ENCODE measurements at regions not wholly inside any gene's neighbourhood (a gene's known extent, or its start where the extent isn't known, plus 50 kb on each side); places are given as distances from the start of the nearest gene placed in this dataset.

DNA sequence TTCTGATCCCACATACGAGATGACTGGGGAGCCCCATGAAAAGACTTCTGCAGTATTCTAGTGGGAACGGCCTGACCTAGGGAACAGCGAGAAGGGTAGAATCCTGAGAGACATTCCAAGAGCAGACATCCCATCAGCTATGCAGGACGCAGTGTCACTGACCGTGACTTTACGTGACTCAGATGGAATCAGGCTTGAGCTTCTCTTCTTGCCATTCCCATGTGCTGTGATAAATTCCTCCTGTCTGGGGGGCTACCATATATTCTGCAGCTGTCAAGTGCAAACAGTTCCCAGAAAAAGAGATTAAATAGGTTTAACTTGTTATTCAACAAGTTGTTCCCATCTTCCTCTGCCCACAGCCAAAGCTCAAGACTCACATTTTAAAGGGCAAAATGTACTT, 73.1 kb upstream of the PDE1C start:
- no peak for DNase-seq
- Histone ChIP-seq H3K9ac (no peak overlapping the region), H3K36me3 (ENCODE audit: low read depth) (no peaks in the 10 kb centered on the region), H3K9me2 (ENCODE audit: insufficient read depth) (no peaks in the 10 kb centered on the region), H3K27me3 (replicated peaks; ENCODE audit: insufficient read depth) (no peaks in the 10 kb centered on the region), H3K4me3 (no peak overlapping the region), H2AFZ (no peak overlapping the region), H3K4me1 (ENCODE audit: insufficient read depth) (no peaks in the 10 kb centered on the region), H3F3A (ENCODE audit: insufficient read depth) (no peaks in the 10 kb centered on the region), H3K27ac (no peak overlapping the region), H4K20me1 (ENCODE audit: insufficient read depth) (no peaks in the 10 kb centered on the region), H3K79me2 (ENCODE audit: insufficient read depth) (no peaks in the 10 kb centered on the region), H3K9me3 (ENCODE audit: low read depth) (no peaks in the 10 kb centered on the region), H3K4me2 (ENCODE audit: unreplicated experiment) (no peak overlapping the region)
- in situ Hi-C loops (cut with MboI) = no loop called here
- no peak for TF ChIP-seq EZH2 (IDR thresholded peaks at IDR 0.05; ENCODE audit: insufficient read depth, poor library complexity, severe bottlenecking)
- TF ChIP-seq EZH2phosphoT487 (IDR thresholded peaks at IDR 0.05; ENCODE audit: insufficient read depth, low read depth) = no peak
- WGBS, 2 experiments (ENCODE audit: low coverage in 1 of 2, low lambda C conversion rate in 2 of 2, missing lambda C conversion rate in 2 of 2) = 61 to 67% methylated on average over 6 of the region's 6 CpGs

DNA sequence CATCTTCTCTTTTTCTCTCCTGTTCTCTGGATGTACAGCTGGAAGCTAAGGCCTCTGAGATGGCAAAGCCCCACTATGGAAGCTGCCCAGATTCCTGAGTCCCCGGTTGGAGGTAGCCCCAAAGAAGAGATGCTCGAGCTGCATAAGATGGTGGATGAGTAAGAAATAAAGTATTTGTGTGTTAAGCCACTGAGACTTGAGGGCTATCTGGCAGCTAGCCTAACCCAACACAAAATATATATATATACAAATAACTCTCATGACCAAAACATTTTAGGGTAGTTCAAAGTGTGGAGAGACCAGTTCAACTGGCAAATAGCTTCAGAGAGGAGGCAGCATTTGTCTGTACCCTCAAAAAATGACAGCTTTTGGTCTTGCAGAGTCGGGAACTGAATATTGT, 72.4 kb upstream of the PDE1C start:
- TF ChIP-seq EZH2phosphoT487 (IDR thresholded peaks at IDR 0.05; ENCODE audit: insufficient read depth, low read depth) (no peak), EZH2 (IDR thresholded peaks at IDR 0.05; ENCODE audit: insufficient read depth, poor library complexity, severe bottlenecking) (no peak)
- H4K20me1 ChIP-seq (ENCODE audit: insufficient read depth) = no peaks in the 10 kb centered on the region
- 10 to 18% methylated on average over 3 of the region's 3 CpGs for WGBS, 2 experiments (ENCODE audit: low coverage in 1 of 2, low lambda C conversion rate in 2 of 2, missing lambda C conversion rate in 2 of 2)
- 0 out of 2 replicates have a peak overlapping the region, but pooled peaks have one; percentile 4 for H2AFZ ChIP-seq
- in situ Hi-C loops (cut with MboI) = no loop called here
- no peaks in the 10 kb centered on the region for H3K4me1 ChIP-seq (ENCODE audit: insufficient read depth)
- H3K27ac ChIP-seq = no peak overlapping the region
- no peaks in the 10 kb centered on the region for H3K36me3 ChIP-seq (ENCODE audit: low read depth)
- H3K9me3 ChIP-seq (ENCODE audit: low read depth) = no peaks in the 10 kb centered on the region
- H3K9ac ChIP-seq = no peak overlapping the region
- H3K4me3 ChIP-seq = no peak overlapping the region
- no peaks in the 10 kb centered on the region for H3K79me2 ChIP-seq (ENCODE audit: insufficient read depth)
- no peaks in the 10 kb centered on the region for H3K27me3 ChIP-seq (replicated peaks; ENCODE audit: insufficient read depth)
- DNase-seq = peak; percentile 57
- no peaks in the 10 kb centered on the region for H3F3A ChIP-seq (ENCODE audit: insufficient read depth)
- no peak overlapping the region for H3K4me2 ChIP-seq (ENCODE audit: unreplicated experiment)
- H3K9me2 ChIP-seq (ENCODE audit: insufficient read depth) = no peaks in the 10 kb centered on the region

DNA sequence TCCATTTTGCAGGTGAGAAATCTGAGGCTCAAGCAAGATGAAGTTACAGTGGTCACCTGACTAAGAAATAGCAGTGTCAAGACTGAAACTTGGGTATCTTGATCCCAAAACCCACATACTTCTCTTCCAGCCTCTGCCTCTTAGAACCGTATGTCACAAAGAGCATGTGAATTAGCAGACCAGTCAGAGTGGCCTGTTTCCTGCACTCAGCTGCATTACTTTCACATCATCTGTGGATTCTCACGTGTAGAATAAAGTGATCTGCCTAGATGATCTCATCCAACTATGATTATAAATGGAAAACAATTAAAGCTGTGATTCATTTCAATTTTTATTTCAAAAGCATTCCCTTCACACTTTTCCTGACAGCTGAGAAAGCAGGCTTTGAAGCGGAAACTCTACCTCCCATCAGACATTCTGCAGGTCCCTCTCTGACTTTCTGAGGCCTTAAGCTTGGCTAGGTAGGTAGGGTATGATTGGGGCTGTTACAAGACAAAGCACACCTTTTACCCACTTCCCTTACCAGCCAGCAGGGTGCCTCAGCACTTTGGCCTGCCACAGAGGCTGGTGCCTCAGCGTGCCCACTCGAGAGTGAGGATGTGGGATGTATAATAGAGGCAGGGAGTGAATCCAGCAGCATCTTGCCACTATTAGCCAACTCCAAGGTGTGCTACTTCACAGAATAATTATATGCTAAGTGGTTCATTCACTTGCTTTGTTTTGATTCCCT, 70.2 kb upstream of the PDE1C start:
- no peak overlapping the region for H2AFZ ChIP-seq
- no peaks in the 10 kb centered on the region for H3K9me3 ChIP-seq (ENCODE audit: low read depth)
- no peak for TF ChIP-seq EZH2 (IDR thresholded peaks at IDR 0.05; ENCODE audit: insufficient read depth, poor library complexity, severe bottlenecking)
- TF ChIP-seq EZH2phosphoT487 (IDR thresholded peaks at IDR 0.05; ENCODE audit: insufficient read depth, low read depth) = no peak
- 35 to 37% methylated on average over 5 of the region's 5 CpGs for WGBS, 2 experiments (ENCODE audit: low coverage in 1 of 2, low lambda C conversion rate in 2 of 2, missing lambda C conversion rate in 2 of 2)
- DNase-seq = no peak
- H3K27ac ChIP-seq = no peak overlapping the region
- H3K9ac ChIP-seq = no peak overlapping the region
- H3F3A ChIP-seq (ENCODE audit: insufficient read depth) = no peaks in the 10 kb centered on the region
- H3K79me2 ChIP-seq (ENCODE audit: insufficient read depth) = no peaks in the 10 kb centered on the region
- H3K36me3 ChIP-seq (ENCODE audit: low read depth) = no peaks in the 10 kb centered on the region
- no peaks in the 10 kb centered on the region for H3K9me2 ChIP-seq (ENCODE audit: insufficient read depth)
- in situ Hi-C loops (cut with MboI) = no loop called here
- no peak overlapping the region for H3K4me3 ChIP-seq
- H4K20me1 ChIP-seq (ENCODE audit: insufficient read depth) = no peaks in the 10 kb centered on the region
- no peaks in the 10 kb centered on the region for H3K27me3 ChIP-seq (replicated peaks; ENCODE audit: insufficient read depth)
- no peak overlapping the region for H3K4me2 ChIP-seq (ENCODE audit: unreplicated experiment)
- H3K4me1 ChIP-seq (ENCODE audit: insufficient read depth) = no peaks in the 10 kb centered on the region

DNA sequence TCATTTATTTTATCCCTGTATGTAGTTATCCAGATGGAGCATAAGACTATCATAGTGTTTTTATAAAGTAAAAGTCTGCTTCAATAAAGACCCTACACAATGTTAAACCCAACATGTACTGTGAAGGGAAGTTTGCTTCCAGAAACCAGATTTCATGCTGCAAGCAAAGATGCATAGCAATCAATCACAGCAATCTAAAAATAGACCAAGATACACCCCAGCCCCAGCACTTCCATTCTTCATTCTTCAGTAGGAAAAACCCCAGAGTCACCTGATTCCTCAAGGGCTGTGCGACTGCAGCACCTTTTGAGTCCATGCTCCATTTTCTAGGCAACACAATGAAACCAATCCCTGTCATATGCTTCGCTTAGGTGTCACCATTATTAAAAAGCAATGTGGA, 66.9 kb upstream of the PDE1C start:
- Histone ChIP-seq H3K4me2 (ENCODE audit: unreplicated experiment) (no peak overlapping the region), H3K9me3 (ENCODE audit: low read depth) (no peaks in the 10 kb centered on the region), H3K4me1 (ENCODE audit: insufficient read depth) (no peaks in the 10 kb centered on the region), H2AFZ (no peak overlapping the region), H3K27ac (no peak overlapping the region), H3K4me3 (no peak overlapping the region), H3K36me3 (ENCODE audit: low read depth) (no peaks in the 10 kb centered on the region), H3K9ac (no peak overlapping the region), H4K20me1 (ENCODE audit: insufficient read depth) (no peaks in the 10 kb centered on the region), H3F3A (ENCODE audit: insufficient read depth) (no peaks in the 10 kb centered on the region), H3K79me2 (ENCODE audit: insufficient read depth) (no peaks in the 10 kb centered on the region), H3K27me3 (replicated peaks; ENCODE audit: insufficient read depth) (no peaks in the 10 kb centered on the region), H3K9me2 (ENCODE audit: insufficient read depth) (no peaks in the 10 kb centered on the region)
- in situ Hi-C loops (cut with MboI) = no loop called here
- no peak for DNase-seq
- TF ChIP-seq EZH2phosphoT487 (IDR thresholded peaks at IDR 0.05; ENCODE audit: insufficient read depth, low read depth) = no peak
- TF ChIP-seq EZH2 (IDR thresholded peaks at IDR 0.05; ENCODE audit: insufficient read depth, poor library complexity, severe bottlenecking) = no peak
- WGBS, 2 experiments (ENCODE audit: low coverage in 1 of 2, low lambda C conversion rate in 2 of 2, missing lambda C conversion rate in 2 of 2) = 20 to 21% methylated on average over 2 of the region's 2 CpGs
